GM10248 (cell line): ENCODE measurements at regions not wholly inside any gene's neighbourhood (a gene's known extent, or its start where the extent isn't known, plus 50 kb on each side); places are given as distances from the start of the nearest gene placed in this dataset.

Experiments
- CTCF ChIA-PET: fragments of 300-600 bp; sonication (Branson Sonifier 250); formaldehyde crosslinking; extraction: SDS; loops from one replicate; lab custom pipeline; 2021; ENCODE audit warnings: antibody characterized with exemption; lab: Yijun Ruan, JAX
- POLR2A ChIA-PET: fragments of 350-650 bp; sonication (Branson Sonifier 250); formaldehyde crosslinking; extraction: SDS; loops from one replicate; lab custom pipeline; 2020; ENCODE audit warnings: antibody characterized with exemption; lab: Yijun Ruan, JAX
- DNase-seq: peaks from one replicate; pipeline ENCODE4 v3.0.0; 2012; ENCODE audit errors: extremely low spot score
- TF ChIP-seq, protein P1 (sequence below): IDR thresholded peaks from 2 replicates; pipeline ENCODE4 v1.5.1; 2012; ENCODE audit warnings: mild to moderate bottlenecking, low read depth; ENCODE audit errors: extremely low read depth, missing control alignments, control extremely low read depth

DNA sequence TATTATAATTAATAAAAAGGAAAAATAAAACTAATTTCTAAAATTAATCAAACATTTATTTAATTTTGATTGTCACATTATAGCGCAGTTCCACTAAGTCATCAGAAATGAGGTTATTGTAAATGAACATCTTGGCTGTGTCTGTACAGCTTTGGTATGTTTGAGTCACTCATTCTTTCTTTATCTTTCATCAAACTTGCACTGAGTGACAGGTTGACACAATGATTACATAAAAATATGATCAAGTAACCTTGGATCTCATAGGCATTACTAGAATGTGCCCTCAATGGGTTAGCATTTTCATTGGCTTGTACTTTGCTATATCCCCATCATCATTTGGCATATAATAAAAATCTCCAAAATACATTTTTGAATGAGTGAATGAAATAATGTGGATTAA is 1353.2 kb upstream of the ADGRL2 start:
- CTCF ChIA-PET: interaction anchor here (0.7 kb wide), 1 partner anchor 10 kb away, joined by 3 read pairs; no protein-coding TSS in a partner anchor
- DNase-seq: no peak
- TF ChIP-seq, protein P1, sequence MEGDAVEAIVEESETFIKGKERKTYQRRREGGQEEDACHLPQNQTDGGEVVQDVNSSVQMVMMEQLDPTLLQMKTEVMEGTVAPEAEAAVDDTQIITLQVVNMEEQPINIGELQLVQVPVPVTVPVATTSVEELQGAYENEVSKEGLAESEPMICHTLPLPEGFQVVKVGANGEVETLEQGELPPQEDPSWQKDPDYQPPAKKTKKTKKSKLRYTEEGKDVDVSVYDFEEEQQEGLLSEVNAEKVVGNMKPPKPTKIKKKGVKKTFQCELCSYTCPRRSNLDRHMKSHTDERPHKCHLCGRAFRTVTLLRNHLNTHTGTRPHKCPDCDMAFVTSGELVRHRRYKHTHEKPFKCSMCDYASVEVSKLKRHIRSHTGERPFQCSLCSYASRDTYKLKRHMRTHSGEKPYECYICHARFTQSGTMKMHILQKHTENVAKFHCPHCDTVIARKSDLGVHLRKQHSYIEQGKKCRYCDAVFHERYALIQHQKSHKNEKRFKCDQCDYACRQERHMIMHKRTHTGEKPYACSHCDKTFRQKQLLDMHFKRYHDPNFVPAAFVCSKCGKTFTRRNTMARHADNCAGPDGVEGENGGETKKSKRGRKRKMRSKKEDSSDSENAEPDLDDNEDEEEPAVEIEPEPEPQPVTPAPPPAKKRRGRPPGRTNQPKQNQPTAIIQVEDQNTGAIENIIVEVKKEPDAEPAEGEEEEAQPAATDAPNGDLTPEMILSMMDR: no peak
- POLR2A ChIA-PET: no interaction called here

DNA sequence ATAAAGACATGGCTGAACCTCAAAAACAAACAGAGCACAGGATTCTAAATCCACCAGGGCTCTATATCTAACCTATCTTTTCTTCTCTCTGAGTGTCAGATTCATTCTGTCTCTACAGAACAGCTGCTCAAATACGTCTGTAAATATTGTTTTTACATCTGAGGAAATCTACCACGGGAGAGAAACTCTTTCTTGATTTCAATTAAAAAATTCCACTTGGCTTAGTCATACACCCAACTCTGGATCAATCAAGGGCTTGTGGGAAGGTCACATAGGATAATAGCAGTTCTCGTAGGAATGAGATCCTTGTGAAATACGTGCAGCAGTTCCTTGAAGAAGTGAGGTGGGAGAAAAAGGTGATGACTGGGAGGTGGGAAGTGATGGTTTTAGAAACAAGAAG is 1355.7 kb upstream of the ADGRL2 start:
- ChIA-PET POLR2A (no interaction called here), CTCF (no interaction called here)
- TF ChIP-seq, protein P1: no peak
- DNase-seq: no peak

DNA sequence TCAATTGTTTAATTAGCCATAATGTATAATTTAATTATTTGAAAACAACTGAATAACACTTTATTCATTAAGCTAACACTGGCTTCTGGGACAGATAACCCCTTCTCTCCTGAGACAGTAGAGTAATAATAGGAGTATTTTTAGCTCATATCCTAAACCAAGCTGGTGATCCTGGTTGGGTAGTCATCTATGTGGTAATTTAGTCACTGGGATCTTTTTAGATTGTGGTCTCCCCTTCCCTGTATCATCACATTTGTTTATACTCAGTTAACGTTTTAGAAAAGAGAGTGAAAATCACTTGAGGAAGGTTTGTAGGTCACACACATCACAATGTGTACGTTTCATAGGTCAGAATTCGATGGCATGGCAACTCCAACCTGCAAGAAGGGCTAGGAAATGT is 1356.6 kb upstream of the ADGRL2 start:
- TF ChIP-seq, protein P1: no peak
- no peak for DNase-seq
- ChIA-PET POLR2A (no interaction called here), CTCF (interaction anchor here (1.4 kb wide), 1 partner anchor 11 kb away, joined by 3 read pairs; no protein-coding TSS in a partner anchor)

DNA sequence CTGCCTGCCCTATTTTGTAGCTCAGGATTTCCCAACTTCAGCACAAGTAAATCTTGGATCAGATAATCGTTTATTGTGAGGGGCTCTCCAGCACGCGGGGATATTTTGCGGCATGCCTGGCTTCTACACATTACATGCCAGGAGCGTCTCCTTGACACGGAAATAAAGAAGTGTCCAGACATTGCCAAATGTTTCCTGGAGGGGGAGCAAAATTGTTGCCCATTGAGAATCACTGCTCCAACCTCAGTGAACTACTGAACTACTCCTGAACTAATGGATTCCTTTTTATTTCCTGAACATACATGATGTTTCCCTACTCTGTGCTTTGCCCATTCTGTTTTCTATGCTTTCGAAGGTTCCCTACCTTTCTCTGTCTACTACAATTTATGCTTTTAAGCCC is 1359.1 kb upstream of the ADGRL2 start:
- TF ChIP-seq, protein P1: no peak
- no peak for DNase-seq
- ChIA-PET CTCF (no interaction called here), POLR2A (no interaction called here)

DNA sequence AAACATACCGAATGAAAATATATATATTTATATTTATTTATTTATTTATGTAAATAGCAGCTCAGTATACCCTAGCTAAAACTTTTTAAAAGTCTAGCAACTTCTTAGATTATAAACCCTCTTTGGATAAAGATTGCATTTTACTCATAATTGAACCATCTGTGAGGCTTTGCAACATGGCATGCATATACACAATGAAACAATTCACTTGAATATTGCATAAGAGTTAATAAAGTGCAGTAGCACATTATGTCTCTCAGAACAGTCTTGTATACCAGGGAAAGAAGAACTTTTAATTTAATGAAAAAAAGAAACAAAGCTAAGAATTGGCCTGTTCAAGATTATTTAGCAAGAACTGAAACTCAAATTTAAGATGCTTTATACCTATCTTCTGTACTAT is 1363.9 kb upstream of the ADGRL2 start:
- ChIA-PET POLR2A (no interaction called here), CTCF (interaction anchor here (1.5 to 2.0 kb wide), 3 partner anchors 10 to 21 kb away, joined by 3 to 5 read pairs (median 3); no protein-coding TSS in a partner anchor)
- TF ChIP-seq, protein P1: no peak
- no peak for DNase-seq

DNA sequence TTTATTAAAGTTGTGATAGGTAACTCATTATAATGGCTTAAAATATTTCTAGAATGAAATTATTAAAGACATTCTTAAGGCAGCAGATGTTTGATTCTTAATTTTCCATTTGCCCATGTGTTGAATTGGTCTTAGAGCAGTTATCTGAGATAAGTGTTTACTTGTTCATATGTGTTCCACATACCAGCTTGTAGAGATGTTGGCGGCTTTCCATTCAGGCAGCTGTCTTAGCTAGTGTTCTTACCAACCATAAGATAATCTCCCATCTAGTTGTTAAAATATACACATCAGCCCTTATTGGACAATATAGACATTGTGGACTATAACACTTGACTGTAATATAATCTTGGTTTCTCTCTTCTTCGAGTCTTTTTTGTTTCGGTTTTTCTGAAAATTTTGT is 1372.9 kb upstream of the ADGRL2 start:
- ChIA-PET POLR2A (no interaction called here), CTCF (no interaction called here)
- DNase-seq: no peak
- TF ChIP-seq, protein P1: no peak
